ENCODE measurements at regions not wholly inside any gene's neighbourhood (a gene's known extent, or its start where the extent isn't known, plus 50 kb on each side); places are given as distances from the start of the nearest gene placed in this dataset.

GRCh38 chr10:130440971-130441370 is 304.8 kb downstream of the GLRX3 start:
- Histone ChIP-seq H3K36me3 (ENCODE audit: low read depth, low read length) (no peaks in the 10 kb centered on the region), H3F3A (ENCODE audit: low read length, unreplicated experiment) (no peaks in the 10 kb centered on the region), H3K4me3 (ENCODE audit: low read length) (no peak overlapping the region), H3K4me1 (ENCODE audit: insufficient read depth, low read length) (no peaks in the 10 kb centered on the region), H3K9ac (ENCODE audit: low read length) (no peak overlapping the region), H3K27ac (ENCODE audit: low read length) (no peak overlapping the region), H4K20me1 (ENCODE audit: low read length) (no peaks in the 10 kb centered on the region), H3K9me3 (ENCODE audit: low read length) (no peaks in the 10 kb centered on the region), H2AFZ (ENCODE audit: low read length) (no peak overlapping the region), H3K27me3 (ENCODE audit: low read length) (no peaks in the 10 kb centered on the region), H3K79me2 (ENCODE audit: low read length) (no peaks in the 10 kb centered on the region), H3K4me2 (ENCODE audit: low read length) (no peak overlapping the region), H3K9me2 (replicated peaks; ENCODE audit: low read length) (no peaks in the 10 kb centered on the region)
- BruUV-seq (replicated peaks), result no TSS peak
- intact Hi-C loops (cut with micrococcal nuclease), result no loop called here
- ATAC-seq, result no peak
- CTCF ChIA-PET, result no interaction called here
- POLR2A ChIA-PET (ENCODE audit: unreplicated experiment), result no interaction called here
- TF ChIP-seq EZH2 (IDR thresholded peaks at IDR 0.05; ENCODE audit: low read length, unreplicated experiment), result no peak
- TF ChIP-seq EZH2phosphoT487 (IDR thresholded peaks at IDR 0.05; ENCODE audit: borderline replicate concordance, low read length), result no peak
- TF ChIP-seq CTCF (conservative IDR thresholded peaks at IDR 0.05; ENCODE audit: low read depth, low read length), result no peak
- no peak for DNase-seq

GRCh38 chr10:130443066-130443465 is 306.9 kb downstream of the GLRX3 start:
- Histone ChIP-seq H3K36me3 (ENCODE audit: low read depth, low read length) (no peaks in the 10 kb centered on the region), H3K79me2 (ENCODE audit: low read length) (no peaks in the 10 kb centered on the region), H3K4me1 (ENCODE audit: insufficient read depth, low read length) (no peaks in the 10 kb centered on the region), H3K4me3 (ENCODE audit: low read length) (no peak overlapping the region), H3K27ac (ENCODE audit: low read length) (no peak overlapping the region), H4K20me1 (ENCODE audit: low read length) (no peaks in the 10 kb centered on the region), H2AFZ (ENCODE audit: low read length) (no peak overlapping the region), H3K27me3 (ENCODE audit: low read length) (no peaks in the 10 kb centered on the region), H3K9ac (ENCODE audit: low read length) (no peak overlapping the region), H3F3A (ENCODE audit: low read length, unreplicated experiment) (no peaks in the 10 kb centered on the region), H3K9me3 (ENCODE audit: low read length) (no peaks in the 10 kb centered on the region), H3K4me2 (ENCODE audit: low read length) (no peak overlapping the region), H3K9me2 (replicated peaks; ENCODE audit: low read length) (no peaks in the 10 kb centered on the region)
- no TSS peak for BruUV-seq (replicated peaks)
- intact Hi-C loops (cut with micrococcal nuclease), result no loop called here
- DNase-seq (no peak), ATAC-seq (no peak)
- ChIA-PET CTCF (no interaction called here), POLR2A (ENCODE audit: unreplicated experiment) (no interaction called here)
- TF ChIP-seq EZH2phosphoT487 (IDR thresholded peaks at IDR 0.05; ENCODE audit: borderline replicate concordance, low read length) (no peak), EZH2 (IDR thresholded peaks at IDR 0.05; ENCODE audit: low read length, unreplicated experiment) (no peak), CTCF (conservative IDR thresholded peaks at IDR 0.05; ENCODE audit: low read depth, low read length) (no peak)

- Histone ChIP-seq H3K4me1 (ENCODE audit: insufficient read depth, low read length) (no peaks in the 10 kb centered on the region), H3K36me3 (ENCODE audit: low read depth, low read length) (no peaks in the 10 kb centered on the region), H2AFZ (ENCODE audit: low read length) (no peak overlapping the region), H3K9ac (ENCODE audit: low read length) (no peak overlapping the region), H4K20me1 (ENCODE audit: low read length) (no peaks in the 10 kb centered on the region), H3K9me3 (ENCODE audit: low read length) (peaks cover 4% of the 10 kb centered on the region; the same call in 1 of the 2 replicates), H3K4me3 (ENCODE audit: low read length) (no peak overlapping the region), H3K27ac (ENCODE audit: low read length) (no peak overlapping the region), H3K9me2 (replicated peaks; ENCODE audit: low read length) (no peaks in the 10 kb centered on the region), H3K79me2 (ENCODE audit: low read length) (no peaks in the 10 kb centered on the region), H3F3A (ENCODE audit: low read length, unreplicated experiment) (no peaks in the 10 kb centered on the region), H3K4me2 (ENCODE audit: low read length) (no peak overlapping the region), H3K27me3 (ENCODE audit: low read length) (no peaks in the 10 kb centered on the region)
- intact Hi-C loops (cut with micrococcal nuclease), result no loop called here
- CTCF ChIA-PET, result no interaction called here
- no TSS peak for BruUV-seq (replicated peaks)
- no peak for TF ChIP-seq CTCF (conservative IDR thresholded peaks at IDR 0.05; ENCODE audit: low read depth, low read length)
- TF ChIP-seq EZH2phosphoT487 (IDR thresholded peaks at IDR 0.05; ENCODE audit: borderline replicate concordance, low read length), result no peak
- no peak for TF ChIP-seq EZH2 (IDR thresholded peaks at IDR 0.05; ENCODE audit: low read length, unreplicated experiment)
- POLR2A ChIA-PET (ENCODE audit: unreplicated experiment), result no interaction called here
- DNase-seq (no peak), ATAC-seq (no peak)
Observed at GRCh38 chr10:130453036-130453720, 317.0 kb downstream of the GLRX3 start.
